ENCODE measurements at regions not wholly inside any gene's neighbourhood (a gene's known extent, or its start where the extent isn't known, plus 50 kb on each side); places are given as distances from the start of the nearest gene placed in this dataset.
A peak's percentile ranks its signal among the peaks of the same experiment; 100 is the strongest.

- TF ChIP-seq EZH2 (IDR thresholded peaks at IDR 0.05; ENCODE audit: borderline replicate concordance, low read depth, low read length) (no peak), CBX5 (IDR thresholded peaks at IDR 0.05; ENCODE audit: borderline replicate concordance, low read depth) (no peak), TAL1 (IDR thresholded peaks at IDR 0.05) (peak; percentile 64; the same call in 1 of the 2 replicates), CTCF (IDR thresholded peaks at IDR 0.05 in 2 of 3, conservative IDR thresholded peaks at IDR 0.05 in 1 of 3; ENCODE audit: insufficient read depth in 2 of 3, low read depth in 1 of 3, low read length in 3 of 3) (no peak)
Measured at GRCh38 chr6:6704103-6705060, 115.9 kb downstream of the LY86 start.

Data from K562 (cell line).